Transverse colon (tissue), 3 donors: ENCODE measurements at regions not wholly inside any gene's neighbourhood (a gene's known extent, or its start where the extent isn't known, plus 50 kb on each side); places are given as distances from the start of the nearest gene placed in this dataset.

Source experiments
- CTCF ChIP-seq, 5 experiments: fragments of 200-600 bp in 3 of 5; fragments of 450-650 bp in 2 of 5; sonication (generic) in 3 of 5; IDR thresholded peaks; 1 replicate in 2 of 5; 2 replicates in 3 of 5; pipeline ENCODE4 v1.5.1; 2016 to 2017; ENCODE audit warnings: antibody characterized with exemption in 5 of 5, inconsistent platforms in 3 of 5, mild to moderate bottlenecking in 2 of 5, moderate library complexity in 1 of 5
- EP300 ChIP-seq: sonication (generic); formaldehyde crosslinking; IDR thresholded peaks from one replicate; pipeline ENCODE4 v1.6.1; 2017; ENCODE audit warnings: antibody characterized with exemption, low read depth
- POLR2A ChIP-seq: fragments of 450-650 bp; IDR thresholded peaks from one replicate; pipeline ENCODE4 v1.6.1; 2016; ENCODE audit warnings: antibody characterized with exemption, mild to moderate bottlenecking, moderate library complexity

- TF ChIP-seq CTCF (IDR thresholded peaks at IDR 0.05) (no peak), POLR2A (no peak), EP300 (no peak)
Observed at GRCh38 chr16:65213866-65214595, 92.2 kb upstream of the CDH11 start.
